ENCODE measurements at regions not wholly inside any gene's neighbourhood (a gene's known extent, or its start where the extent isn't known, plus 50 kb on each side); places are given as distances from the start of the nearest gene placed in this dataset.

DNA sequence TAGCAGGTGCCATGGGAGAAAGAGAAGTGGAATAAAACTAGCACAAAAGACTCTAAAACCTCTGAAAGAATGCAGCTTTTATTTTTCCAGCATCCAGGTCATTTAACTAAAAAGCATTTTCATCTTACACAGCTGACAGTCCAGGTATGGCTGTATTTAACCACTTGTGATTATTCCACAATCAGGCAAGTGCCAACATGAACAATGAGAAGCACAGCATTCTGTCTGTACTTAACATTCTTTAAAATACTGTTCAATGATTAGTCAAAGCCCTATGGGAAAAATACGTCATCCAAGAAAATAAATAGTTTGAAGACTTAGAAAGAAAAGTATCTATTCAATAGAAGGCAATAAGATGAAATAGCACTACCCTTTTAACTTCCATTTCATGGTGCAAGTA is 246.9 kb downstream of the LIG4 start:
- intact Hi-C loops (cut with DNase I): no loop called here
- no peaks in the 10 kb centered on the region for H3K4me1 ChIP-seq
- peaks cover 0 to 8% (median 0%) of the 10 kb centered on the region in 12 donors for H3K9me3 ChIP-seq
- H3K4me3 ChIP-seq: no peak overlapping the region
- H3K36me3 ChIP-seq: no peaks in the 10 kb centered on the region
- H3K27ac ChIP-seq: no peak overlapping the region
- no peaks in the 10 kb centered on the region for H3K27me3 ChIP-seq
- DNase-seq (no peak), ATAC-seq (no peak)
- no peak for TF ChIP-seq POLR2A (IDR thresholded peaks at IDR 0.05)
- TF ChIP-seq, protein P1, sequence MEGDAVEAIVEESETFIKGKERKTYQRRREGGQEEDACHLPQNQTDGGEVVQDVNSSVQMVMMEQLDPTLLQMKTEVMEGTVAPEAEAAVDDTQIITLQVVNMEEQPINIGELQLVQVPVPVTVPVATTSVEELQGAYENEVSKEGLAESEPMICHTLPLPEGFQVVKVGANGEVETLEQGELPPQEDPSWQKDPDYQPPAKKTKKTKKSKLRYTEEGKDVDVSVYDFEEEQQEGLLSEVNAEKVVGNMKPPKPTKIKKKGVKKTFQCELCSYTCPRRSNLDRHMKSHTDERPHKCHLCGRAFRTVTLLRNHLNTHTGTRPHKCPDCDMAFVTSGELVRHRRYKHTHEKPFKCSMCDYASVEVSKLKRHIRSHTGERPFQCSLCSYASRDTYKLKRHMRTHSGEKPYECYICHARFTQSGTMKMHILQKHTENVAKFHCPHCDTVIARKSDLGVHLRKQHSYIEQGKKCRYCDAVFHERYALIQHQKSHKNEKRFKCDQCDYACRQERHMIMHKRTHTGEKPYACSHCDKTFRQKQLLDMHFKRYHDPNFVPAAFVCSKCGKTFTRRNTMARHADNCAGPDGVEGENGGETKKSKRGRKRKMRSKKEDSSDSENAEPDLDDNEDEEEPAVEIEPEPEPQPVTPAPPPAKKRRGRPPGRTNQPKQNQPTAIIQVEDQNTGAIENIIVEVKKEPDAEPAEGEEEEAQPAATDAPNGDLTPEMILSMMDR (IDR thresholded peaks at IDR 0.05): no peak
- 63 to 81% (median 79%) methylated on average over 1 of the region's 1 CpG for WGBS, 4 donors

DNA sequence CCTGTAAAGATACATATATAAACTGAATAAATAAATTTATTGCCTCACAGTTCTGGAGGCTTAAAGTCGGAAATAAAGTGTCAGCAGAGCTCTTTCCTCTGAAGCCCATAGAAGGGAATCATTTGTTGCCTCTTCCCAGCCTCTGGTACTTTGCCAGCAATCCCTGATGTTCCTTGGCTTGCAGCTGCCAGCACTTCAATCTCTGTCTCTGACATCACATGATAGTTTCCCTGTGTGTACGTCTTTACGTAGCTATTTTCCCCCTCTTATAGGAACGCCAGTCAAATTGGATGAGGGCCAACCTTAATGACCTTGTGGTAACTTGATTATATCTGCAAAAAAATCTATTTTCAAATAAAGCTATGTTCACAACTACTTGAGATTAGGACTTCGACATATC is 250.9 kb downstream of the LIG4 start:
- WGBS, 4 donors: 13 to 22% (median 19%) methylated on average over 5 of the region's 5 CpGs
- intact Hi-C loops (cut with DNase I): no loop called here
- H3K9me3 ChIP-seq: peaks cover 0 to 8% (median 0%) of the 10 kb centered on the region in 12 donors
- no peaks in the 10 kb centered on the region for H3K4me1 ChIP-seq
- no peaks in the 10 kb centered on the region for H3K27me3 ChIP-seq
- ATAC-seq: no peak
- H3K27ac ChIP-seq: no peak overlapping the region
- no peaks in the 10 kb centered on the region for H3K36me3 ChIP-seq
- no peak for DNase-seq
- no peak for TF ChIP-seq POLR2A (IDR thresholded peaks at IDR 0.05)
- TF ChIP-seq, protein P1 (IDR thresholded peaks at IDR 0.05): no peak
- no peak overlapping the region for H3K4me3 ChIP-seq

DNA sequence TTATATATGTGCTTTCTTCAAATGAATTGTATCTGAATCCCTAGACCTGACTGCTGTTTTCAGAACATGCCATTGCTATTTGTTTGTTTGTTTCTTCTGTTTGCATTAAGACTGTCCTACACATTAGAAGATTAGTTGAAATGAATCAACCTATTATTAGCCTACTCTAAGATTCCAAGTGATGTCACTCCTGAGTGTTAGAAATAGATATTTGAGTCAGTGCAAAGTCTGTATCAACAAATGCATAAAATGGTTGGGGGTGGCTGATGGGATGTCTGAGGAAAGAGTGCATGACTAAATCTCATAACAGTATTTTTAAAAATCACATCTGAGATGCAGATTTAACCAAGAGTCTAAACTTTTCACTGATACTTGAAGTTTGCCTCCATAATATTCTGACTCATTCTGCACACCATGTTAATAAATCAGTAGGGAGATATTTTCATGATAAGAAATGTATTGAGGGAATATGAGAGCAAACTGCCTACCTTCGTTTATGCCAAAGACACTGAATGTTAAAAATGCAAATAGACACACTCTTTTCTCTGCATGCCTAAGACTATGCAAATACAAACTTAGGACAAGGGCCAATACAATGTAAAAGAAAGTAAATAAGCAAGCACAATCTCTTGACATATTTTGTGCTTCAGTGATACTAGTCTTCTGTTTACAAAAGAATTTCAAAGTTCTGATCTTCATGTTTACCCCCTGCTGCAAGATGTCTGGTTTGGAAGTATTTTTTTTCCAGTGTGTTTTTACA is 253.3 kb downstream of the LIG4 start:
- ATAC-seq: no peak

DNA sequence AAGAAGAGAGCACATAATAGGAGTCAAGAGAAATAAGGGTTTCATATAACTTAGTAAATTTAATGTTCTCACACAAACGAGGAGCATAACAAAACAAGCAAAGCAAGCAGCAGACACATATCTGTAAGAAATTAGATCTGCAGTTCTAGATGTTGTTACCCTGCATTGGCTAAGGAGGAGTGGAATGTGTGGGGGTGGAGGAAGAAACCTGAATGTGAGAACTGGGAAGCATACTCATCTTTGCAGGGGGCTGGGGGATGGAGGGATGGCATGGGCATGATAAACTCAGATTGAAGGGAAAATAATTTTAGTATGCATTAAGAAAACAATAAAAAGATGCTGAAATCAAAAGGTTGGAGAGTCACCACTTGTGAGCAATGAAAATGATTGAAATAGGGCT is 255.0 kb downstream of the LIG4 start:
- no peak for ATAC-seq
- intact Hi-C loops (cut with DNase I): no loop called here
- no peaks in the 10 kb centered on the region for H3K27me3 ChIP-seq
- H3K36me3 ChIP-seq: no peaks in the 10 kb centered on the region
- H3K4me3 ChIP-seq: no peak overlapping the region
- H3K4me1 ChIP-seq: no peaks in the 10 kb centered on the region
- no peak overlapping the region for H3K27ac ChIP-seq
- DNase-seq: no peak
- TF ChIP-seq, protein P1 (IDR thresholded peaks at IDR 0.05): no peak
- no peak for TF ChIP-seq POLR2A (IDR thresholded peaks at IDR 0.05)
- no peaks in the 10 kb centered on the region for H3K9me3 ChIP-seq
- WGBS, 4 donors: 35 to 55% (median 38%) methylated on average over 1 of the region's 1 CpG

More for the DNA sequence above, 253.3 kb downstream of the LIG4 start:
- Histone ChIP-seq H3K4me3 (no peak overlapping the region), H3K27me3 (no peaks in the 10 kb centered on the region), H3K36me3 (no peaks in the 10 kb centered on the region), H3K4me1 (no peaks in the 10 kb centered on the region), H3K27ac (no peak overlapping the region), H3K9me3 (peaks cover 0 to 8% (median 0%) of the 10 kb centered on the region in 12 donors)
- 36 to 57% (median 42%) methylated on average over 1 of the region's 1 CpG for WGBS, 4 donors
- DNase-seq: no peak
- no peak for TF ChIP-seq POLR2A (IDR thresholded peaks at IDR 0.05)
- TF ChIP-seq, protein P1 (IDR thresholded peaks at IDR 0.05): no peak
- intact Hi-C loops (cut with DNase I): no loop called here
